OCI-LY1 (cell line): ENCODE measurements at regions not wholly inside any gene's neighbourhood (a gene's known extent, or its start where the extent isn't known, plus 50 kb on each side); places are given as distances from the start of the nearest gene placed in this dataset.

Experiments
- H2AFZ ChIP-seq: fragments of 200-600 bp; sonication (generic), shearing (Covaris generic); 2 replicates; pipeline ENCODE4 v1.6.0; 2014; ENCODE audit warnings: antibody characterized with exemption, mild to moderate bottlenecking, low read length
- H3F3A ChIP-seq: fragments of 200-600 bp; sonication (generic), shearing (Covaris generic); 2 replicates; pipeline ENCODE4 v1.6.0; 2014; ENCODE audit warnings: mild to moderate bottlenecking, antibody characterized with exemption, low read length, moderate library complexity; ENCODE audit not compliant: insufficient read depth
- H3K27ac ChIP-seq: fragments of 200-600 bp; sonication (generic); 2 replicates; pipeline ENCODE4 v1.5.1; 2014; ENCODE audit warnings: low read length, mixed run types, mild to moderate bottlenecking, low read depth; ENCODE audit not compliant: poor library complexity, severe bottlenecking
- H3K27me3 ChIP-seq: fragments of 200-600 bp; sonication (generic); 2 replicates; pipeline ENCODE4 v1.6.0; 2014; ENCODE audit warnings: antibody characterized with exemption, mild to moderate bottlenecking, low read length, moderate library complexity; ENCODE audit not compliant: insufficient read depth
- H3K36me3 ChIP-seq: fragments of 200-600 bp; sonication (generic); 2 replicates; pipeline ENCODE4 v1.6.1; 2014; ENCODE audit warnings: mild to moderate bottlenecking, antibody characterized with exemption, low read length, moderate library complexity, mixed read lengths; ENCODE audit not compliant: insufficient read depth
- H3K4me1 ChIP-seq: fragments of 200-600 bp; sonication (generic); 2 replicates; pipeline ENCODE4 v1.5.1; 2014; ENCODE audit warnings: mild to moderate bottlenecking, low read length, moderate library complexity; ENCODE audit not compliant: insufficient read depth, severe bottlenecking
- H3K4me2 ChIP-seq: fragments of 200-600 bp; sonication (generic), shearing (Covaris generic); 2 replicates; pipeline ENCODE4 v1.6.1; 2014; ENCODE audit warnings: low read length
- H3K4me3 ChIP-seq: fragments of 200-600 bp; sonication (generic); 2 replicates; pipeline ENCODE4 v1.5.1; 2014; ENCODE audit warnings: low read length, low read depth, mild to moderate bottlenecking, mixed read lengths; ENCODE audit not compliant: poor library complexity, severe bottlenecking
- H3K79me2 ChIP-seq: fragments of 200-600 bp; shearing (Covaris generic); 2 replicates; pipeline ENCODE4 v1.6.1; 2016; ENCODE audit warnings: mixed run types, low read length, mixed read lengths; ENCODE audit not compliant: insufficient read depth
- H3K9ac ChIP-seq: fragments of 200-600 bp; sonication (generic), shearing (Covaris generic); 2 replicates; pipeline ENCODE4 v1.6.1; 2014; ENCODE audit warnings: mild to moderate bottlenecking, low read length, mixed read lengths
- H3K9me2 ChIP-seq: fragments of 200-600 bp; sonication (generic), shearing (Covaris generic); 2 replicates; pipeline ENCODE4 v1.6.1; 2014; ENCODE audit warnings: low read depth, mild to moderate bottlenecking, low read length, mixed read lengths
- H3K9me3 ChIP-seq: fragments of 200-600 bp; shearing (Covaris generic); 2 replicates; pipeline ENCODE4 v1.6.1; 2014; ENCODE audit warnings: low read length, mixed read lengths
- H4K20me1 ChIP-seq: fragments of 200-600 bp; sonication (generic), shearing (Covaris generic); 2 replicates; pipeline ENCODE4 v1.6.0; 2016; ENCODE audit warnings: mild to moderate bottlenecking, low read length; ENCODE audit not compliant: insufficient read depth
- EZH2 ChIP-seq: fragments of 200-600 bp; sonication (generic), shearing (Covaris generic); IDR thresholded peaks from 2 replicates; pipeline ENCODE4 v1.8.0; 2017; ENCODE audit warnings: borderline replicate concordance, mixed run types, mild to moderate bottlenecking, antibody characterized with exemption, low read length, moderate library complexity, mixed read lengths
- TF ChIP-seq, protein P1 (sequence below): fragments of 200-600 bp; sonication (generic), shearing (Covaris generic); IDR thresholded peaks from 2 replicates; pipeline ENCODE4 v1.5.1; 2017; ENCODE audit warnings: mild to moderate bottlenecking, antibody characterized with exemption, low read length, moderate library complexity, mixed read lengths

DNA sequence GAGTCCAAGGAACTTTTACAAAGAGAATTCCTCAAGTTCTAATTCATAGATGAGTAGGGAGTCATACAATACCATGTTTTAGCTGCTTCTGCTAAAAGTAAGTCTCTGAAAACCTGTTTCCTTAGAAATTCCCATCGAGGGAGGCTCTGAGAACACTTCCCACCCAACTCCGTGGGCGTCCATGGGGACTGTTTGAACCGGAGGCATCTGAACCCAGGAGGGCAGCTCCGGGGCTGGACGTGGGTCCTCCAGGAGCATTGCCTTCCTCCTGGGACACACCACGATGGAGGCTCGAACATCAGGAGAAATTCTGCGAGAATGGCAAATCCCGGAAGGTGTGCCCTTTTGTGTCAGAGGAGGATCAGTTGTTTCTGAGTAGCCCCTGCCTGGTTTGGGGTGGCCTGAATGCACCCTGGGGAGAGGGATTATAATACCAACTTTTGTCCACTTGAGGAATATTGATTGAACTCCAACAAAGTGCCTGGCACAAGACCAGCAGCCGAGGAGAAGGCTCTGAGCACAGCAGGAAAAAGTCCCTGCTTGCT lies 327.5 kb upstream of the SALL3 start:
- Histone ChIP-seq H3K4me1 (no peaks in the 10 kb centered on the region), H3K9me2 (no peaks in the 10 kb centered on the region), H3K79me2 (no peaks in the 10 kb centered on the region), H3K4me2 (no peak overlapping the region), H3K36me3 (no peaks in the 10 kb centered on the region), H2AFZ (no peak overlapping the region), H3K9me3 (no peaks in the 10 kb centered on the region), H4K20me1 (no peaks in the 10 kb centered on the region), H3K9ac (no peak overlapping the region), H3K4me3 (no peak overlapping the region), H3K27me3 (no peaks in the 10 kb centered on the region), H3F3A (no peaks in the 10 kb centered on the region), H3K27ac (no peak overlapping the region)
- TF ChIP-seq, protein P1, sequence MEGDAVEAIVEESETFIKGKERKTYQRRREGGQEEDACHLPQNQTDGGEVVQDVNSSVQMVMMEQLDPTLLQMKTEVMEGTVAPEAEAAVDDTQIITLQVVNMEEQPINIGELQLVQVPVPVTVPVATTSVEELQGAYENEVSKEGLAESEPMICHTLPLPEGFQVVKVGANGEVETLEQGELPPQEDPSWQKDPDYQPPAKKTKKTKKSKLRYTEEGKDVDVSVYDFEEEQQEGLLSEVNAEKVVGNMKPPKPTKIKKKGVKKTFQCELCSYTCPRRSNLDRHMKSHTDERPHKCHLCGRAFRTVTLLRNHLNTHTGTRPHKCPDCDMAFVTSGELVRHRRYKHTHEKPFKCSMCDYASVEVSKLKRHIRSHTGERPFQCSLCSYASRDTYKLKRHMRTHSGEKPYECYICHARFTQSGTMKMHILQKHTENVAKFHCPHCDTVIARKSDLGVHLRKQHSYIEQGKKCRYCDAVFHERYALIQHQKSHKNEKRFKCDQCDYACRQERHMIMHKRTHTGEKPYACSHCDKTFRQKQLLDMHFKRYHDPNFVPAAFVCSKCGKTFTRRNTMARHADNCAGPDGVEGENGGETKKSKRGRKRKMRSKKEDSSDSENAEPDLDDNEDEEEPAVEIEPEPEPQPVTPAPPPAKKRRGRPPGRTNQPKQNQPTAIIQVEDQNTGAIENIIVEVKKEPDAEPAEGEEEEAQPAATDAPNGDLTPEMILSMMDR, result no peak
- TF ChIP-seq EZH2, result no peak

DNA sequence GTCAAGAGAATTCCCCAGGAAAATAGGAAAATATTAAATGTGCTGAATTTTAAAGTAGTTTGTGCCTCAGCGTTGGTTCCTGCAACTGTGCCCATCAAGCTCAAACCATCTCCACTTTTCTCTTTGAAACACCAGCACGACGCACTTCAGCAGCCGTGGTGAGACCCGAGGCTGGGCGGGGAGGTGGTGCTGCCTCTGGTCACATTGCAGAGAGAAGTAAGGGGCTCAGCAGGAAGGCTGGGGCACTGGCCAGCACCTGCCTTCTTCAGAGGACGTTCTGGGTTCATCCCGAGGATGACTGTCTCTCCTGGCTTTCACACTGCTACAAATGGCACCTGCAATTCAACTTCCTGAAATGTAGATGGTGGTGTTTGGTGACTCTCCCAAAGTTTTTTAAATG lies 323.7 kb upstream of the SALL3 start:
- Histone ChIP-seq H3K27me3 (peaks cover 3% of the 10 kb centered on the region; the same call in 1 of the 2 replicates), H3K4me3 (no peak overlapping the region), H3K4me2 (no peak overlapping the region), H3K79me2 (no peaks in the 10 kb centered on the region), H2AFZ (no peak overlapping the region), H3K9me2 (no peaks in the 10 kb centered on the region), H3K27ac (no peak overlapping the region), H3K9me3 (no peaks in the 10 kb centered on the region), H3K9ac (no peak overlapping the region), H3K4me1 (no peaks in the 10 kb centered on the region), H3F3A (no peaks in the 10 kb centered on the region), H3K36me3 (no peaks in the 10 kb centered on the region), H4K20me1 (no peaks in the 10 kb centered on the region)
- TF ChIP-seq EZH2, result no peak
- TF ChIP-seq, protein P1, result no peak

DNA sequence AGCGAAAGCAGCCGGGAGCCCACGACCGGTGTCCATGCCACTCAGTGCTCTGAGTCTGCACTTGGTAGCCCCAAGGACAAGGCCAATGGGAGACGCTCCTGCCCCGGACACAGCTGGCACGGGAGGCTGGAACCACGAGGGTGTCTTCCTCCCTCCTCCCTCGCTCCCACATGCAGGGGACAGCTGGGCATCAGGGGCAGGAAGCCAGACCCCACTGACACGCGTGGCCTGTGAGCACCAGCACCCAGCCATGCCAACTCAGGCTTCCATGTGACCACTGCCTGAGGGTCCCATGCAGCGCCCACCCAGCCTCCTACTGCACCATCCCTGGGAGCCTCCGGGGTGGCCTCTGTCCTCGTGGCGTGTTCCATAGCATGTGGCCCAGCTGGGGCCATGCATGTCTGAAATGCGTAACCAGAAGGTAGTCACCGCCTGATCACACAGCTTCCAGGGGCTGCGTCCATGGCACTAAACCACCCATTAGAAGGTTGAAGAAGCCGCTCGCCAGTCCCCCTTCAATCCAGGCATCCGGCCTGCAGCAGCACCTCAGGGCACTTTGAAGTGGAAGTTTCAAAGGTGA lies 323.2 kb upstream of the SALL3 start:
- Histone ChIP-seq H3K36me3 (no peaks in the 10 kb centered on the region), H3K27ac (no peak overlapping the region), H3F3A (no peaks in the 10 kb centered on the region), H2AFZ (no peak overlapping the region), H3K4me3 (no peak overlapping the region), H3K9me3 (no peaks in the 10 kb centered on the region), H4K20me1 (no peaks in the 10 kb centered on the region), H3K4me1 (no peaks in the 10 kb centered on the region), H3K27me3 (peaks cover 3% of the 10 kb centered on the region; the same call in 1 of the 2 replicates), H3K9ac (no peak overlapping the region), H3K4me2 (no peak overlapping the region), H3K79me2 (no peaks in the 10 kb centered on the region), H3K9me2 (no peaks in the 10 kb centered on the region)
- no peak for TF ChIP-seq EZH2
- TF ChIP-seq, protein P1, result no peak
